Transverse colon (tissue), 3 donors: ENCODE measurements at regions not wholly inside any gene's neighbourhood (a gene's known extent, or its start where the extent isn't known, plus 50 kb on each side); places are given as distances from the start of the nearest gene placed in this dataset.

ENCODE experiments used
- CTCF ChIP-seq, 5 experiments: fragments of 200-600 bp in 3 of 5; fragments of 450-650 bp in 2 of 5; sonication (generic) in 3 of 5; IDR thresholded peaks; 1 replicate in 2 of 5; 2 replicates in 3 of 5; pipeline ENCODE4 v1.5.1; 2016 to 2017; ENCODE audit warnings: antibody characterized with exemption in 5 of 5, inconsistent platforms in 3 of 5, mild to moderate bottlenecking in 2 of 5, moderate library complexity in 1 of 5
- EP300 ChIP-seq: sonication (generic); formaldehyde crosslinking; IDR thresholded peaks from one replicate; pipeline ENCODE4 v1.6.1; 2017; ENCODE audit warnings: antibody characterized with exemption, low read depth

DNA sequence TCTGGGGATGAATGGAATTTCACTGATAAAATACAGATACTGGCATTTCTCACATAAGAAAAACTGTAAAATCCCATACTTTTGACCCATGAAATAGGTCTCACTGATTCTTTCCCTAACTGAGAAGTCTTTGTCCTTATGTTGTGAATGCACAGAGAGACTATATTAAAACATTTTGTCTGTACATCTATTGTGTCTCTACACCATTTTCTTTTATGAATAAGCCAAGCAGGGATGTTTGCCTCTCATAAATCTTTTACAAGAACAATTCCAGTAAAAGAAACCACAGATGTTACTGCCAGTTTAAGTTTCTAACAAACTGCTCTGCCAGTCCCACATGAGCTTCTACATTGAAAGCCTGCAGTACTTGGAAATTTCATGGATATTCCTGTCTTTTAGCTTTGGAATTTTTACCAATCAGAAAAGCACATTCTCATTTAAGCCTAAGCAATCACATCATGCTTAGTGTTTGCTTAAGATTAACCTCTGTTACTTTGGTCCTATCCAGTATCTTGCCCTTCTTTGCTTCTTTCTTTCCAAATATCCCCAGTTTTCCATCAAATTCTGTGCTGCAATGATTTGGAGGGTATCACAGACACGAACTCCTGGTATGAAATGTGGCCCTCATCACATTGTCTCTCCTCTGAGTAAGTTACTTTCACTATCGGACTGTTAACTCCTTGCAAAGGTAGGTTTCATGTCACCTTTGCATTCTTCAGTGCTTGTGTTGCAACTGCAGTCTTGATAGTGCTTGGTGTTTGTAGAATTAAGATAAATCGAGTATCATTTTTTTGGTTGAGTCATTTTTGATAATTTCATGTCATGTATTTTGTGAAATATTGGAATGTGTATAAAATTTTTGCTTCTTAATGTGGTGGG, 415.1 kb upstream of the ADAMTSL1 start:
- no peak for TF ChIP-seq EP300
- no peak for TF ChIP-seq CTCF (IDR thresholded peaks at IDR 0.05)
